ENCODE measurements at regions not wholly inside any gene's neighbourhood (a gene's known extent, or its start where the extent isn't known, plus 50 kb on each side); places are given as distances from the start of the nearest gene placed in this dataset.

DNA sequence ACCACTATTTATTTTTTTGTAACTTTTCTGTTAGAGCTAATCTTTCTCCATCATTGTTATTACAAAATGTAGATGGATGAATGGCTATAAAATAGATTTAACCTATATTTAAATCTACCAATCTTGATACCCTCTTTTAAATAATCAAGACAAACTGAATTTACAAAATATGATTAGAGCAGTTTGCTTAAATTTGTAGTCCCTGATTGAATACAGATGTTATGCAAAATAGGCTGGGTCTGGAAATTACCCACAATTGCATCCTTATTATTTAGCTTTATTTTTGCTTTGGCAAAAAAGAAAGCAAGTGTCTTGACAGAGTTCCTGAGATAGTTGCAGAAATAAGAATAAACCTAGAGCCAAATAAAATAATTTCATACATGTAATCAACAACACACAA, 352.8 kb downstream of the KLF12 start:
- in situ Hi-C loops (cut with HindIII; ENCODE audit: low pct_unique_long_range_greater_than_20kb, low sequenced_read_pairs): no loop called here
- no peak overlapping the region for H3K4me3 ChIP-seq (ENCODE audit: low read depth in 2 of 2, low read length in 2 of 2)
- no TSS peak for BruUV-seq (replicated peaks)
- no peaks in the 10 kb centered on the region for H3K9me3 ChIP-seq (ENCODE audit: control insufficient read depth, insufficient read depth, low read depth, low read length)
- intact Hi-C loops (cut with micrococcal nuclease; ENCODE audit: unreplicated experiment): no loop called here
- H3K4me1 ChIP-seq (ENCODE audit: control insufficient read depth, insufficient read depth, low read length): no peaks in the 10 kb centered on the region
- ATAC-seq (no peak), DNase-seq (ENCODE audit: low read depth, low spot score) (no peak)
- ChIA-PET CTCF (no interaction called here), POLR2A (no interaction called here)
- H3K36me3 ChIP-seq (ENCODE audit: control insufficient read depth, insufficient read depth, low read length): no peaks in the 10 kb centered on the region
- H3K27me3 ChIP-seq (ENCODE audit: control insufficient read depth, insufficient read depth, low read length): no peaks in the 10 kb centered on the region
- TF ChIP-seq REST (IDR thresholded peaks at IDR 0.05; ENCODE audit: insufficient read depth in 1 of 2, low read depth in 2 of 2, low read length in 1 of 2) (no peak), POLR2AphosphoS5 (IDR thresholded peaks at IDR 0.05; ENCODE audit: low read depth, low read length) (no peak), TCF7L2 (IDR thresholded peaks at IDR 0.05; ENCODE audit: low read depth, low read length) (no peak), SIN3A (IDR thresholded peaks at IDR 0.05; ENCODE audit: borderline replicate concordance, insufficient read depth, low read depth, low read length) (no peak)
- TF ChIP-seq, protein P1, sequence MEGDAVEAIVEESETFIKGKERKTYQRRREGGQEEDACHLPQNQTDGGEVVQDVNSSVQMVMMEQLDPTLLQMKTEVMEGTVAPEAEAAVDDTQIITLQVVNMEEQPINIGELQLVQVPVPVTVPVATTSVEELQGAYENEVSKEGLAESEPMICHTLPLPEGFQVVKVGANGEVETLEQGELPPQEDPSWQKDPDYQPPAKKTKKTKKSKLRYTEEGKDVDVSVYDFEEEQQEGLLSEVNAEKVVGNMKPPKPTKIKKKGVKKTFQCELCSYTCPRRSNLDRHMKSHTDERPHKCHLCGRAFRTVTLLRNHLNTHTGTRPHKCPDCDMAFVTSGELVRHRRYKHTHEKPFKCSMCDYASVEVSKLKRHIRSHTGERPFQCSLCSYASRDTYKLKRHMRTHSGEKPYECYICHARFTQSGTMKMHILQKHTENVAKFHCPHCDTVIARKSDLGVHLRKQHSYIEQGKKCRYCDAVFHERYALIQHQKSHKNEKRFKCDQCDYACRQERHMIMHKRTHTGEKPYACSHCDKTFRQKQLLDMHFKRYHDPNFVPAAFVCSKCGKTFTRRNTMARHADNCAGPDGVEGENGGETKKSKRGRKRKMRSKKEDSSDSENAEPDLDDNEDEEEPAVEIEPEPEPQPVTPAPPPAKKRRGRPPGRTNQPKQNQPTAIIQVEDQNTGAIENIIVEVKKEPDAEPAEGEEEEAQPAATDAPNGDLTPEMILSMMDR (IDR thresholded peaks at IDR 0.05): no peak
- no peak overlapping the region for H3K27ac ChIP-seq (ENCODE audit: low read length)

GRCh38 chr13:73779881-73780280, 354.3 kb downstream of the KLF12 start:
- in situ Hi-C loops (cut with HindIII; ENCODE audit: low pct_unique_long_range_greater_than_20kb, low sequenced_read_pairs): no loop called here
- no peaks in the 10 kb centered on the region for H3K36me3 ChIP-seq (ENCODE audit: control insufficient read depth, insufficient read depth, low read length)
- H3K9me3 ChIP-seq (ENCODE audit: control insufficient read depth, insufficient read depth, low read depth, low read length): no peaks in the 10 kb centered on the region
- no peaks in the 10 kb centered on the region for H3K27me3 ChIP-seq (ENCODE audit: control insufficient read depth, insufficient read depth, low read length)
- intact Hi-C loops (cut with micrococcal nuclease; ENCODE audit: unreplicated experiment): no loop called here
- BruUV-seq (replicated peaks): no TSS peak
- ATAC-seq (no peak), DNase-seq (ENCODE audit: low read depth, low spot score) (no peak)
- TF ChIP-seq REST (IDR thresholded peaks at IDR 0.05; ENCODE audit: insufficient read depth in 1 of 2, low read depth in 2 of 2, low read length in 1 of 2) (no peak), SIN3A (IDR thresholded peaks at IDR 0.05; ENCODE audit: borderline replicate concordance, insufficient read depth, low read depth, low read length) (no peak), TCF7L2 (IDR thresholded peaks at IDR 0.05; ENCODE audit: low read depth, low read length) (no peak), POLR2AphosphoS5 (IDR thresholded peaks at IDR 0.05; ENCODE audit: low read depth, low read length) (no peak)
- TF ChIP-seq, protein P1 (IDR thresholded peaks at IDR 0.05): no peak
- no peak overlapping the region for H3K4me3 ChIP-seq (ENCODE audit: low read depth in 2 of 2, low read length in 2 of 2)
- no peak overlapping the region for H3K27ac ChIP-seq (ENCODE audit: low read length)
- H3K4me1 ChIP-seq (ENCODE audit: control insufficient read depth, insufficient read depth, low read length): no peaks in the 10 kb centered on the region
- CTCF ChIA-PET: no interaction called here
- POLR2A ChIA-PET: no interaction called here
